Femur (tissue), 1 donor: ENCODE measurements at regions not wholly inside any gene's neighbourhood (a gene's known extent, or its start where the extent isn't known, plus 50 kb on each side); places are given as distances from the start of the nearest gene placed in this dataset.
"Not testable (repeated sequence)": the region's sequence is repeated elsewhere in the genome, so short reads cannot be mapped to it uniquely, and the experiment has no call there.

Experiments used
- DNase-seq: peaks from one replicate; pipeline ENCODE4 v3.0.0-alpha.2; 2017

DNA sequence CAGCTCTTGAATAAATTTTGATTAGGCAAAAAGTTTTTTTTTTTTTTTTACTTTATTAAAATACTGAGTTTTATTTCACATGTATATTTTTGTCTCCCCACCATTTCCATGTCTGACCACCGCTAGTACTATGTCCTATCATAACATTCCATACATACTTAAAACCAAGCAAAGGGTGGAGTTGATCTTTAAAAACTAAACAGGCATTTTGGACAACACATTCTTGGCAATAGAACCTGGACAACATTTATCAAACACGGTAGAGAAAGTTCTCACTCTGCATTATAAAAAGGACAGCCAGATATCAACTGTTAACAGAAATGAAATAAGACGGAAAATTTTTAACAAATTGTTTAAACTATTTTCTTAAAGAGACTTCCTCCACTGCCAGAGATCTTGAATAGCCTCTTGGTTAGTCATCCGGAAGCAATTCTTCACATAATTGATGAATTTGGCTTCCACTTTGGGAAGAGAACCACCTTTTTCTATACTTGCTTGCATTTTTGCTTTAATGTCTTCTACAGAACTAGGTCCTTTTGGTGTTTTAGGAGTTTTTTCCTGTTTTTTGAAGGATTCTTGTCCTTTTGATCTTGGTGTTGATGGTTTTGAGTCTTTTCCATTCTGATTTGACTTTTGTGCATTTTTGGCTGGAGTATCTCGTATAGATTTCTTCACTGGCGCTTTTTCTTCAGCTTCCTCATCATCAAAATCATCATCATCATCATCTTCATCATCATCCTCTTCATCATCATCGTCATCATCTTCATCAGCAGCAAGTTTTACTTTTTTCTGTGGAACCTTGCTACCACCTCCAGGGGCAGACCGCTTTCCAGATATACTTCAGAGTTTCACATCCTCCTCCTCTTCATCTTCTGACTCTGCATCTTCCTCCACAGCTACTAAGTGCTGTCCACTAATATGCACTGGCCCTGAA is 58.7 kb downstream of the POU5F2 start:
- DNase-seq, result not testable (repeated sequence)

DNA sequence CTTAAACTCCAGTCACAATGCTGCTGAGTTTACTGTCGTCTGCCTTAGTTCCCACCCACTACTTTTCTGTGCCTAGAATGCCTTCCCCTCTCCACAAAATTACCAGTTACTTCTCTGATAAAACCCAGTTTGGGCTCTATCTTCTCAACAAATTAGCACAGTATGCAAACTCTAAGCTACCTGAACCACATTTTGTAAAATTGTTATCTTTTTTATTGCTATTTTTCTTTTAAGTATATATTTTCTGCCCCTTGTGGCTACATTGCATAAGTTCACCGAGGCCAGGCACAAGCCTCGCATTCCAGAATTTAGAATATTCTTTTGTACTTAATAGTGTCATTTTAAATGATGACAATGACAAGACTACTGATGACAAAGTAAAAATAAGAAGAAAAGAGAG is 60.0 kb downstream of the POU5F2 start:
- DNase-seq, result no peak

DNA sequence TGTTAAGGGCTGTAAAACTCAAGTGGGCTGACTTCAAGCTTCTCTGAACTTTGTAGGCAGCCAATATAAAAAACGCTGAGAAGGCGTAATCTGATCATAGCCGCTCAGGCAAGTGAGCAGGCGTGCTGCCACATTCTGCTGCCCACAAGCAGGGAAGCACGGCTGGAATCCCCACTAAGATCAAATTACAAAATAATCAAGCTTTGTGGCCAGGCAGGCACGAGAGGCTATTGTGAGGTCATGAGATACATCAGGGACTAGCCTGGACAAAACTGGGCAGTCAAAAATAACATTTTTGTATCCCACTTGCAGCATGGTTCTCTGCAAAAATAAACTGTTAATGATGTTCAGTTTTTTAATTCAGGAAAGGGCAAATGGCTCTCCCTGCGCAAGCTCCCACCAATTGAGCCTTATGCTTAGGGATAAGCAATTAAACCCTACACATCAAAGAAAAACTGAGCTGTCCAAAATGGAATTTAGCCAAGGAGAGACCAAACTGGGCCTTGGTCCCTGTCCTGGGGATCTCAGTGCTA is 64.0 kb downstream of the POU5F2 start:
- DNase-seq, result peak; percentile 79

DNA sequence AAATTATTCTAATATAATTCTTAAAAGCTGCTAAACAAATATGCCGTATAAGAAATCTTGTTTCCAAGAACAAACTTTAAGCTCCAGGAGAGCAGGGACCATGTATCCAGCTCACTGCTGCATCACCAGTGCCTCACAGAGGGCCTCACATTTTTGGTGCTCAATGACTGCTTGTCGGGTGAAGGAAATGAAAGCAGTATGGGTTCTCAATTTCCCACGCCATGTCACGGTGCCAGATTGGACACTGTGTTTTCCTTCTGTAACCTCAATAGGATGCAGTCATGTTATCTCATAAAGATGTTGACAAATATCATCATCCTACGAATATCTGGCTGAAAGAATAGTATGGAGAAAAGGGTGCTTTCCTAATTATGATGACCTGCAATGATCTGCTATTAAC is 64.7 kb downstream of the POU5F2 start:
- DNase-seq, result no peak

DNA sequence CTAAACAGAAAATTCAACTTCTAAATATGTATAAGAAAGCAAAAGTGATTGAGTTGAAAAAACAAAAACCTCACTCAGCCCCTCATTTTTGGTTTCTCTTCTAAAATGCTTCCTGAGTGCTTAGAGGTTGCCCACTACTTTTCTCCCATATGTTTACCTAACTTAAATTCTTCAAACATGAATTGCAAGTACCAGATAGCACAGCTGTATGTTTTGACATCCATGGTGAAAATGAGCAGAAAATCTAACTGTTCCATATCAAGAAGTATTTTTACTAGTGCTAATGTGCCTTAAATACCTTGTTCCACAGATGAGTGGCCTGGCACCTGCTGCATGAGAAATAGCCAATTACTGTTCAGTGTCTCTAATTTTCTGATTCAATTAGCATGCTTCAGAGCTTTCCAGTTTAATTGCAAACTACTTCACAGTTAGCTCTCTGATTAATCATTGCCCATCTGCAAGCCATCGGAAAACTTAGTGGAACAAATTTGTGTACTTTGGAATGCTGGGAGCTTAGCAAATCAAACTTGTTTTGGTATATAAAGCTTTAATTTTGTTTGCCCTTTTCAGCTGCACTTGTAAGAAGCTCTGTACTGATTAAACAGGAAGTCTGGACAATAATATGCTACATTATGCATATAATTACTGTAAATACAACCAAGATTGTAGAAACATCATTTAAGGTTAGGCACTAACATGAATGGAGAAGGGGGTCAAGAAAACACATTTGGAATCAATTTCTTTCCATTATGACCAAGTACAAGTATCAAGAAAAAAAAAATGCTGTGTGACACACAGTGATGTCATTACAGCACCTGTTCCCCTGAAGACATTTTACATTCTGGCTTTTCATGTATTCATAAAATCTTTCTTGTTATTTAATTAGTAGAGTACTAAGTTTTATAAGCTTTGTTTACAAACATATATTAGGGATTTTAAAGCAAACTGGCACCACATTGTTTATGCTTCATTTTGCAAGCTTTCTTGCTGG is 65.6 kb downstream of the POU5F2 start:
- DNase-seq, result no peak

DNA sequence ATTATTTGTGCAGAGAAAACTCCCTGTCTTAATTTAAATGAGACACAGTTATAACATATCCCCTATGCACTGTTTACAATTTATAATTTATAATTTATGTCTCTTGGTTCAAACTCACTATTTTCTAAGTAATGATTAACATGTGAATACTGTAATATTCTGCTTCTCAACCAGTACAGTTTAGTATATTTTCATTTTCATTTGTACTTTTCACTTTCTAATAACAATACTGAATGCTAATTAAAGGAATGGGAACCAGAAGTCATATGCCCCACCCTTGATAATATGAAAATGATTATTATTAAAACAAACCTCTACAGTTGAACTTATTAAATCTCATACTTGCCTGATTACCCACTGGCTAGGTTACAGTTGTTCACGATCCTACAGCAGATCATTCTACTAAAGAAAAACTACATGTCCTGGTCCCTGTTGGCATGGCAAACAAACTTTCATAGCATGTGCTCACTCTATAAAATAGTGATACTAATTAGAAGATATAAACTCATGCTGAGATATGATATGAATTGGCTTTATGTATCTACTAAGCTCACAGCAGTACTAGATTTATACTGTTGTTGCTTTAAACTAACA is 66.4 kb downstream of the POU5F2 start:
- no peak for DNase-seq

DNA sequence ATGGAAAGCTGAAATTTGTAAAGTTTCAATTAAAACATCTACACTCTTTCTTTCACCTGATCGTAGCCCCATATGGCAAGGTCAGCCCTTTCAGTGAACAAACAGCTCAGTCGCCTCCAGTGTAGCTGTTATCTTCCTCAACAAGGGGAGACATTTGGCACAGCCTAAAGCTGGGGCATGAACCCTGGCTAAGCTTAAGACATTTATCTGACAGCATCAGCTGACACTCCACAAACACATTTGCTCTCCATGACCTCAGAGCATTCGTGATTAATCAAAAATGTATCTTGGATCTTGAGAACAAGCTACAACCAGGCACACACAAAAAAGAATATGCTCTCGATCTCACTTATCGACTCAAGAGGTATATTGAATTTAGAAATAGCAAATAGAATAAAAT is 67.3 kb downstream of the POU5F2 start:
- no peak for DNase-seq

DNA sequence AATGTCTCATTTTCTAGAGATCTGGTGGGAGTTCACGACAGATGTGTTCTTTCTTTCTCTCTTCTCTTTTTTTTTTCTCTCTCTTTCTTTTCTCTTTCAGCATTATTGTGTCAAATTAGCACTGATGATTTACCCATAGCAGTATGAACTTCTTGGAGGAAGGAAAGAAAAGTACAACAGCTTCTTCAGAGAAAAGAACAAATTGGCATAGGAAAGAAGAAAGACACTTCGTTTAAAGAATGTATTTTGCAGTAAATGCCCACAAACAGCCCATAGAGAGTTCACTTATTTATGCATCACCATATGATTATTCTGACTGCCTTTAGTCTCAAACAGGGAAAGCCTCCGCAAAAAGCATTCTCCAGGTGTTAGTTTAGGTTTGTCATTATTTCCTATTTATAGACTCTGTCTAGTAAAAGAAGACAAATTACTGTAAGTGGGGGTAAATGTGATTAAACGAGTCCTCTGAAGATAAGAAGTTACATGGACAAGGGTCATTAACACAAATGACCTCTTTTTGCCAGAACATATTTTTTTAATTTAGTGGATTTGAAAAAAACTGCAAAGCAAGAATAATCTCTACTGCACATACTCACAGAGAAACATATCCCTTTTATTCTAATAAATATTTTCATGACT is 68.0 kb downstream of the POU5F2 start:
- no peak for DNase-seq

DNA sequence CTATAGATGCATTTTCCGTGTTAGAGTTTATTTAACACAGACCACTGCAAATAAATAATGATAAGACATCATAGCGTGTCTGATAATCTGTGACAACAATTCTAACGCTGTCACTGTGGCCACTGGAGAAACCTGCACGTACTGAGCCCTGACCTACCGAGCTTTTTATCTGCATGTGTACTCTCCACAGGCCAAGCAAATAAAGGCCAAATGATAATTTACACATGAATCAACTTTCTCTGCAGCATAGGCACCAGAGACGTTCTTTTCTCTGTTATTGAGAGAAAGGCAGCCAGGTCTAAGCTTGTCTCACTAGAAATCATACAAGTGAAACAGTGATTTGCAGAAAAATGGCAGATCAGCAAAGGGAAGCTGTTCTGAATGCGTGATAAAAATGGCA is 75.8 kb downstream of the POU5F2 start:
- no peak for DNase-seq

DNA sequence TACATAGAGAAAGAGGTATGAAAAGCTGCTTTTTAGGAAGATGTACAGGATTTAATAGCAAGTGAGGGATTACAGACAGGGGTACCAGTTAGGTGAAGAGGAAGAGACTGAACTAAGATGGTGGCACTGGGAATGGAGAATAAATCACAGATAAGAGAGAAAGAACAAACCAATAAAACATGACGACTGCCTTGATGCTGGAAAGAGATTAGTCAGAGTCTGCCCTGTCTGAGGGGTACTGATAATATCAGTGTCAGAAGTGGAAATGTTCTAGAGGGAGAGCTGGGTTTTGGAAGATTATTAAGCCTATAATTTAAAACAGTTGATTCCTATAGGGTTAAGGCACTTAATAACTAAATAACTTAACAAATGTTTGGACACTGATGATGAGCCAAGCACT is 77.7 kb downstream of the NR2F1 start:
- no peak for DNase-seq

DNA sequence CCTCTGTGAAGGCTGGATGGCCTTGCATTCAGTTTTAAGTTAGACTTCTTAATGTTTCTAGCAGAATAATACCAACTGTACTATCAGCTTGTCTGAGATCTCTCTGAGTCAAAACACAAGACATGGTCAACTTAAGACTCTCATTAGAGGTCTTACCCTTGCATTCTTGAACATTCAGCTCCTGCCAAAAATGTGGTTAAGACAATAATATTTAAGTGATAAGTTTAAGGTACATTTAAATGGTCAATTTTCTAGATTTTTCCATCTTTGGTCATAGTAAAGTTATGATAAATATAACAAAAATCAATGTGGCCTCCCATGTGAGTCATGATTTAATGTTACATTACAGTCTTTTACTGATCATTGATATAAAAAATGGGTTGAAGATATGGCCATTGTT is 75.0 kb downstream of the NR2F1 start:
- DNase-seq, result no peak

DNA sequence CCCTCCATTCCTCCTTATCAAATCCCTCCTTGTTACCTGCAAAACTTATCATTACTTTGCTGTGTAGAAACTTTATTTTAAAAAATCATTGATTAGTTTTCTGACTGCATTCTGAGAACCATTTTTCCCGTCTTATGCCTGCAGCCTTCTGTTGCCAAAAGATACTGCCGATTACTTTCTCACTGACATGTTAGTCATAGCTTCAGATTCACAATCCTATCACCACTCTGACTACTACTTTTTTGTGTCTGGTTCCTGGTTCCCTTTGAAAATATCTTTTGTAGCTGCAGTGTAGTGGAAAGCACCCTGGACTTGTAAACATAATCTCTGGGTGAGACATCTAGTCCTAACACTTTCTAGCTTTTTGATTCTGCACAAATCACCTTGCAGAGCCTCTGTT is 71.7 kb downstream of the NR2F1 start:
- DNase-seq, result no peak

DNA sequence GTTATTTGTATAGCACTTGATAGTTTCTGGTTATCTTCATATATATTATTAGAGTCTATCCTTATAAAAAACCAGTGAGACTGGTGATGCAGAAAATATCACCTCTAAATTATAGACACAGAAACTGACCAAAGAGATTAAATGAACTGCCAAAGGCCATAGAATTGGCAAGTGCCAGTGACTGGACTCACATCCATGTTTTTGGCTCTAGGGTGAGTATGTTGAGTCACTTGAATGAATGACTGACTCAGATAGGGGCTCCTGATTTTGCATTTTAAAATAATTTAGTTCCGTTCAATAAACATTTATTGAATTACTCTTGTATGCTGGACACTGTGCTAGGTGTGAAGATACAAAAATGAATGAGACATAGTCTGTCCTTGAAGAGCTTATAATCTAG is 70.7 kb downstream of the NR2F1 start:
- DNase-seq, result no peak

DNA sequence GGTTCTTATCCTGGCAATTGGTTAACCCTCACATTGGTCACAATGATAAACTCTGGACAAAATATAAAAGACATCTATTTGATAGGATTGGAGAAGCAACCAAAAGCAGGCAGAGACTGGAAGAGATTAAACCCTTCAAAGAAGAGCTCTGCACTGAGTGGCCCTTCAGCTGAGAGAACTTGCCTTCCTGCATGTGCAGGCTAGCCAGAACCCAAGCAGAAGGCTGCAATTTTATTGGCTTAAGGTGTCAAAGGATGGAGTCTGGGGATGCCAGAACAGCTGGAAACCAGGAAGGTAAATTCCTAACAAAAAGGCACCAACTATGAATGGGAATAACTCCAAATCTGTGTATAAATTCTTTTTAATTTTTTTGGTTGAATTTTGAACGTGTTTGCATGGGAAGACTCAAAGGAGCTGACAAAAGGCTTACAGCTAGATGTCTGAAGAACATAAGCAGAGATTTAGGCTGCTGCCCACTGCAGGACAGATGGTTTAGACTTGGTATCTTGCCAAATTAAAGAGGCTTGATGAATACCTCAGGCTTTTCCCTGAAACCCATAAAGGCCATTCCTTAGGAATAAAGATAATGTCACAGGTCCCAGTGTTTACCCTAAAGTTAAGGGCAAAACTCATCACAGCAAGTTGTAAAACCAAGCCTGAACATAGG is 66.3 kb downstream of the NR2F1 start:
- no peak for DNase-seq

DNA sequence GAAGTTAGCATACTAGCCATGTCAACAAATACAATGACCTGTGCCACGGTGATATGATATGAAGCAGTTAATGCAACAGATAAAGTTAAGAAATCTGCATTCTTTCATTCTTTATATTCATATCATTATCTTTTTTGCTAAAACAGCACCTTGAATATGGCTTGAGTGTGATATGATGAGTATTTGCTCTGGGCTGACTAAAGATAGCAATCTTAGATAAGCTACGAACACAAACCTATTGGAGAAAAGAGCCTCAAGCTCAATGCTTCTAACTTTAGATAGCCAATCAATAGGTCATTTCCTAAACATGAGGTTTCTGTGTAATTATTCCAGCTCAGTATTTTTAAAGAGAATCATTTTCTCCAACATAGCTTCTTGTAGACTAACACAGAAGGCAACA is 61.7 kb downstream of the NR2F1 start:
- DNase-seq, result no peak
